ENCODE measurements at regions not wholly inside any gene's neighbourhood (a gene's known extent, or its start where the extent isn't known, plus 50 kb on each side); places are given as distances from the start of the nearest gene placed in this dataset.
"Not testable (repeated sequence)": the region's sequence is repeated elsewhere in the genome, so short reads cannot be mapped to it uniquely, and the experiment has no call there.

- no peak for DNase-seq (ENCODE audit: low read depth, low spot score)
- no peak overlapping the region for H3K4me3 ChIP-seq (ENCODE audit: low read depth, low read length)
- in situ Hi-C loops (cut with HindIII; ENCODE audit: low sequenced_read_pairs) = no loop called here
- TF ChIP-seq CTCF (IDR thresholded peaks at IDR 0.05; ENCODE audit: low read depth, low read length) = no peak
These were observed 154.5 kb upstream of the TBX3 start for GRCh38 chr12:114838480-114838879.

- DNase-seq (ENCODE audit: low read depth, low spot score) = no peak
- TF ChIP-seq CTCF (IDR thresholded peaks at IDR 0.05; ENCODE audit: low read depth, low read length) = no peak
- in situ Hi-C loops (cut with HindIII; ENCODE audit: low sequenced_read_pairs) = no loop called here
- no peak overlapping the region for H3K4me3 ChIP-seq (ENCODE audit: low read depth, low read length)
These were observed 152.6 kb upstream of the TBX3 start for GRCh38 chr12:114836609-114837008.

GRCh38 chr12:114835031-114835430 is 151.1 kb upstream of the TBX3 start:
- in situ Hi-C loops (cut with HindIII; ENCODE audit: low sequenced_read_pairs) = no loop called here
- no peak for TF ChIP-seq CTCF (IDR thresholded peaks at IDR 0.05; ENCODE audit: low read depth, low read length)
- peak; percentile 64 for DNase-seq (ENCODE audit: low read depth, low spot score)
- no peak overlapping the region for H3K4me3 ChIP-seq (ENCODE audit: low read depth, low read length)

GRCh38 chr12:114834621-114835020 is 150.6 kb upstream of the TBX3 start:
- peak; percentile 49 for DNase-seq (ENCODE audit: low read depth, low spot score)
- in situ Hi-C loops (cut with HindIII; ENCODE audit: low sequenced_read_pairs) = no loop called here
- H3K4me3 ChIP-seq (ENCODE audit: low read depth, low read length) = no peak overlapping the region
- no peak for TF ChIP-seq CTCF (IDR thresholded peaks at IDR 0.05; ENCODE audit: low read depth, low read length)

GRCh38 chr12:114829833-114830232 is 145.9 kb upstream of the TBX3 start:
- no peak for DNase-seq (ENCODE audit: low read depth, low spot score)
- in situ Hi-C loops (cut with HindIII; ENCODE audit: low sequenced_read_pairs) = no loop called here
- no peak for TF ChIP-seq CTCF (IDR thresholded peaks at IDR 0.05; ENCODE audit: low read depth, low read length)
- no peak overlapping the region for H3K4me3 ChIP-seq (ENCODE audit: low read depth, low read length)

- H3K4me3 ChIP-seq (ENCODE audit: low read depth, low read length); in situ Hi-C loops (cut with HindIII; ENCODE audit: low sequenced_read_pairs); DNase-seq (ENCODE audit: low read depth, low spot score): not testable (repeated sequence)
These were observed 145.3 kb upstream of the TBX3 start for GRCh38 chr12:114829244-114829643.

- in situ Hi-C loops (cut with HindIII; ENCODE audit: low sequenced_read_pairs) = no loop called here
- no peak for TF ChIP-seq CTCF (IDR thresholded peaks at IDR 0.05; ENCODE audit: low read depth, low read length)
- no peak overlapping the region for H3K4me3 ChIP-seq (ENCODE audit: low read depth, low read length)
- no peak for DNase-seq (ENCODE audit: low read depth, low spot score)
These were observed 143.5 kb upstream of the TBX3 start for GRCh38 chr12:114827461-114827860.

Data from astrocyte of the spinal cord (primary cell).